ENCODE measurements at regions not wholly inside any gene's neighbourhood (a gene's known extent, or its start where the extent isn't known, plus 50 kb on each side); places are given as distances from the start of the nearest gene placed in this dataset.
"Not testable (repeated sequence)": the region's sequence is repeated elsewhere in the genome, so short reads cannot be mapped to it uniquely, and the experiment has no call there.

DNA sequence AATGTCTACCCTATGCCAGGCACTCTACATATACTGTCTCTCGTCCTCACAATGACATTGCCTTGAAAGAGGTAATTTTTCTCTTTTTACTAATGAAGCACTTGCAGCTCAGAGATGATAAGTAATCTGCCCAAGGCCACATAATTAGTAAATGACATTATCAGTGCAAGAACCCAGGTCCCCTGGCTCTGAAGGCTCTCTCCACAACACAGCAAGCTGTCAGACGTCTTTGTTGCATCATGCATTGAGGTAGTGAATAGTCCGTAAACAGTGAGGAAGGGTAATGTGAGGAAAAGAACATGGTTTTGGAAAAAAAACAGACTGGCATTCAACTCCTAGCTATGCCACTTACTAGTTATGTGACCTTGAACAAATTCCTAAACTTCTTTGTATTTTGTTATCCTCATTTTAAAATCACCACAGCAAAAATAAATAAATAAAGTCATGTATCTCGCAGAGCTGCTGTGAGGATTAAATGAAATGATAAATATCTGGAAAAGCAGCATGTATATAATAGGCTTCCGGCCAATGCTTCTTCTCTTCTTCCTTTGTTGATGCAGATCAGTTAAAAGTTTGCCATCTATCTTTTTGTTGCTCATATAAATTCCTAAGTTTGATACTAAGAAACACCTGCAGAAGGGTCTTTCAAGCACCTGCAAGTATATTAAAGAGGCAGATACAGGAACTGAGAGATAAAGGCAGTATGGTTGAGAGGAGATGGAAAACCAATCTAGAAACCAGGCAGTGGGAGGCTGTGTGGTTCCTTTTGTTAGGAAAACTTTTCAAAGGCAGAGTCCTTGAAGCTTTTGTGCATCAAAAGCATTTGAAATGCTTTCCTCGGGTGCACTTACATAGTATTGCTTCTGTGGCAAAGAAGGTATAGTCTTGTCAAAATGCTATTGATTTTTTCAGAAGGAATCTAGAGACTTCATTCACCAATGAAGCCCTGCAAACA lies 82.8 kb downstream of the BTG1 start:
- Histone ChIP-seq H3K27me3 (replicated peaks; ENCODE audit: control insufficient read depth, insufficient read depth, low read length) (no peaks in the 10 kb centered on the region), H3K36me3 (ENCODE audit: control insufficient read depth, insufficient read depth, low read length) (no peaks in the 10 kb centered on the region; the same call in 1 of the 2 replicates), H3K4me3 (replicated peaks; ENCODE audit: low read depth, low read length) (no peak overlapping the region)
- no peak for DNase-seq (ENCODE audit: extremely low read depth, insufficient read length)
- TF ChIP-seq, protein P1, sequence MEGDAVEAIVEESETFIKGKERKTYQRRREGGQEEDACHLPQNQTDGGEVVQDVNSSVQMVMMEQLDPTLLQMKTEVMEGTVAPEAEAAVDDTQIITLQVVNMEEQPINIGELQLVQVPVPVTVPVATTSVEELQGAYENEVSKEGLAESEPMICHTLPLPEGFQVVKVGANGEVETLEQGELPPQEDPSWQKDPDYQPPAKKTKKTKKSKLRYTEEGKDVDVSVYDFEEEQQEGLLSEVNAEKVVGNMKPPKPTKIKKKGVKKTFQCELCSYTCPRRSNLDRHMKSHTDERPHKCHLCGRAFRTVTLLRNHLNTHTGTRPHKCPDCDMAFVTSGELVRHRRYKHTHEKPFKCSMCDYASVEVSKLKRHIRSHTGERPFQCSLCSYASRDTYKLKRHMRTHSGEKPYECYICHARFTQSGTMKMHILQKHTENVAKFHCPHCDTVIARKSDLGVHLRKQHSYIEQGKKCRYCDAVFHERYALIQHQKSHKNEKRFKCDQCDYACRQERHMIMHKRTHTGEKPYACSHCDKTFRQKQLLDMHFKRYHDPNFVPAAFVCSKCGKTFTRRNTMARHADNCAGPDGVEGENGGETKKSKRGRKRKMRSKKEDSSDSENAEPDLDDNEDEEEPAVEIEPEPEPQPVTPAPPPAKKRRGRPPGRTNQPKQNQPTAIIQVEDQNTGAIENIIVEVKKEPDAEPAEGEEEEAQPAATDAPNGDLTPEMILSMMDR (IDR thresholded peaks at IDR 0.05; ENCODE audit: insufficient read depth, low read length, poor library complexity, severe bottlenecking), result no peak

GRCh38 chr12:92061061-92061460 lies 84.6 kb downstream of the BTG1 start:
- DNase-seq (ENCODE audit: extremely low read depth, insufficient read length), result no peak
- Histone ChIP-seq H3K4me3 (replicated peaks; ENCODE audit: low read depth, low read length) (no peak overlapping the region), H3K36me3 (ENCODE audit: control insufficient read depth, insufficient read depth, low read length) (no peaks in the 10 kb centered on the region; the same call in 1 of the 2 replicates), H3K27me3 (replicated peaks; ENCODE audit: control insufficient read depth, insufficient read depth, low read length) (no peaks in the 10 kb centered on the region)
- TF ChIP-seq, protein P1 (IDR thresholded peaks at IDR 0.05; ENCODE audit: insufficient read depth, low read length, poor library complexity, severe bottlenecking), result no peak

- H3K4me3 ChIP-seq (replicated peaks; ENCODE audit: low read depth, low read length), result no peak overlapping the region
Measured at GRCh38 chr12:92059960-92060359, 85.7 kb downstream of the BTG1 start.

DNA sequence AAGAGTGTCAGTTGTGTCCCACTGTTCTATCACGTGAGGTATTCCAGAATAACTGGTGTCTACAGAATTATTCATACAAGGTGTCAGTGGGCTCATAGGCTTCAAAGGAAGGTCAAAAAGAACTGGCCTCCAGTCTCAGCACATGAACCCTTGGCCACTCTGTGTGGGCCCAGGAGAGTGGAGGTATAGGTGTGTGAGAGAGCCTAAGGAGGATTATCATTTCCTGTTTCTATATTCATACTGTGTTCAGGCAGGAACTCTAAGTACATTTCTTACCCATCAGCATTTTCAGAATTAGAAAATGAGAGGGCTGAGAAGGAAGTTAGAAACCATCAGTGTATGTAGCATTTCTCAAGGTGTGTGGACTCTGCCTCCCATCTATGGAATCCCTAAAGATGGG lies 87.0 kb downstream of the BTG1 start:
- DNase-seq (ENCODE audit: extremely low read depth, insufficient read length), result no peak
- H3K4me3 ChIP-seq (replicated peaks; ENCODE audit: low read depth, low read length), result no peak overlapping the region

More at GRCh38 chr12:92059960-92060359, 85.7 kb downstream of the BTG1 start:
- TF ChIP-seq, protein P1 (IDR thresholded peaks at IDR 0.05; ENCODE audit: insufficient read depth, low read length, poor library complexity, severe bottlenecking), result no peak
- no peak for DNase-seq (ENCODE audit: extremely low read depth, insufficient read length)
- Histone ChIP-seq H3K27me3 (replicated peaks; ENCODE audit: control insufficient read depth, insufficient read depth, low read length) (no peaks in the 10 kb centered on the region), H3K36me3 (ENCODE audit: control insufficient read depth, insufficient read depth, low read length) (no peaks in the 10 kb centered on the region; the same call in 1 of the 2 replicates)

GRCh38 chr12:92056756-92057155 lies 88.9 kb downstream of the BTG1 start:
- not testable (repeated sequence) for H3K4me3 ChIP-seq (replicated peaks; ENCODE audit: low read depth, low read length); H3K27me3 ChIP-seq (replicated peaks; ENCODE audit: control insufficient read depth, insufficient read depth, low read length); DNase-seq (ENCODE audit: extremely low read depth, insufficient read length); H3K36me3 ChIP-seq (ENCODE audit: control insufficient read depth, insufficient read depth, low read length)

More for the DNA sequence above, 87.0 kb downstream of the BTG1 start:
- H3K27me3 ChIP-seq (replicated peaks; ENCODE audit: control insufficient read depth, insufficient read depth, low read length), result no peaks in the 10 kb centered on the region
- H3K36me3 ChIP-seq (ENCODE audit: control insufficient read depth, insufficient read depth, low read length), result no peaks in the 10 kb centered on the region; the same call in 1 of the 2 replicates
- TF ChIP-seq, protein P1 (IDR thresholded peaks at IDR 0.05; ENCODE audit: insufficient read depth, low read length, poor library complexity, severe bottlenecking), result no peak

- TF ChIP-seq, protein P1 (IDR thresholded peaks at IDR 0.05; ENCODE audit: insufficient read depth, low read length, poor library complexity, severe bottlenecking), result no peak
- no peak for DNase-seq (ENCODE audit: extremely low read depth, insufficient read length)
- H3K27me3 ChIP-seq (replicated peaks; ENCODE audit: control insufficient read depth, insufficient read depth, low read length), result no peaks in the 10 kb centered on the region
- no peaks in the 10 kb centered on the region for H3K36me3 ChIP-seq (ENCODE audit: control insufficient read depth, insufficient read depth, low read length)
- no peak overlapping the region for H3K4me3 ChIP-seq (replicated peaks; ENCODE audit: low read depth, low read length)
Measured at GRCh38 chr12:92056290-92056689, 89.4 kb downstream of the BTG1 start.

Data from GM06990 (cell line).